ENCODE measurements at regions not wholly inside any gene's neighbourhood (a gene's known extent, or its start where the extent isn't known, plus 50 kb on each side); places are given as distances from the start of the nearest gene placed in this dataset.

- H2AFZ ChIP-seq (ENCODE audit: low read depth, low read length, poor library complexity, severe bottlenecking): no peak overlapping the region
- ATAC-seq (no peak), DNase-seq (ENCODE audit: low read depth, low spot score) (no peak)
- H3K4me1 ChIP-seq (ENCODE audit: control insufficient read depth in 1 of 2, insufficient read depth in 2 of 2, low read length in 2 of 2): no peaks in the 10 kb centered on the region
- H3K9ac ChIP-seq (ENCODE audit: low read length): no peak overlapping the region
- no peaks in the 10 kb centered on the region for H3K27me3 ChIP-seq (ENCODE audit: insufficient read depth, low read length)
- no peaks in the 10 kb centered on the region for H3K36me3 ChIP-seq (ENCODE audit: control insufficient read depth in 1 of 2, insufficient read depth in 2 of 2, low read length in 2 of 2)
- CTCF ChIA-PET: no interaction called here
- no peaks in the 10 kb centered on the region for H4K20me1 ChIP-seq (ENCODE audit: insufficient read depth)
- intact Hi-C loops (cut with micrococcal nuclease): no loop called here
- TF ChIP-seq CBX3 (IDR thresholded peaks at IDR 0.05; ENCODE audit: low read depth): no peak
- TF ChIP-seq CEBPB (IDR thresholded peaks at IDR 0.05; ENCODE audit: low read depth): no peak
- TF ChIP-seq ZBTB33 (IDR thresholded peaks at IDR 0.05; ENCODE audit: extremely low read depth, insufficient replicate concordance, low read length): no peak
- TF ChIP-seq SRF (IDR thresholded peaks at IDR 0.05; ENCODE audit: low read depth): no peak
- no peak for TF ChIP-seq ZNF274 (IDR thresholded peaks at IDR 0.05; ENCODE audit: low read depth, low read length)
- no peak for TF ChIP-seq FOSL1 (IDR thresholded peaks at IDR 0.05; ENCODE audit: low read depth)
- TF ChIP-seq ZFX (IDR thresholded peaks at IDR 0.05): no peak
- TF ChIP-seq SIN3A (IDR thresholded peaks at IDR 0.05; ENCODE audit: low read depth): no peak
- no peak for TF ChIP-seq RAD21 (IDR thresholded peaks at IDR 0.05; ENCODE audit: low read depth)
- no peak for TF ChIP-seq SP1 (IDR thresholded peaks at IDR 0.05; ENCODE audit: low read depth)
- TF ChIP-seq EZH2 (IDR thresholded peaks at IDR 0.05): no peak
- TF ChIP-seq REST (IDR thresholded peaks at IDR 0.05; ENCODE audit: low read depth): no peak
- no peak for TF ChIP-seq ELF1 (IDR thresholded peaks at IDR 0.05; ENCODE audit: borderline replicate concordance, low read depth)
- no peak for TF ChIP-seq JUND (IDR thresholded peaks at IDR 0.05)
- TF ChIP-seq EGR1 (IDR thresholded peaks at IDR 0.05; ENCODE audit: low read depth): no peak
- no TSS peak for BruUV-seq (replicated peaks)
- H3K27ac ChIP-seq (ENCODE audit: low read depth, low read length): no peak overlapping the region
- H3K9me2 ChIP-seq (ENCODE audit: insufficient read depth): no peaks in the 10 kb centered on the region
- POLR2A ChIA-PET: no interaction called here
- H3K4me3 ChIP-seq (replicated peaks in 1 of 2; ENCODE audit: low read depth in 1 of 2, low read length in 2 of 2): no peak overlapping the region
- H3K79me2 ChIP-seq (ENCODE audit: insufficient read depth, low read length): no peaks in the 10 kb centered on the region
- RAD21 ChIA-PET (ENCODE audit: low non-redundant PET in 1 of 2, low total read pairs in 2 of 2, uncharacterized antibody in 2 of 2, unreplicated experiment in 2 of 2): no interaction called here
- no peaks in the 10 kb centered on the region for H3K9me3 ChIP-seq (ENCODE audit: control insufficient read depth in 1 of 2, insufficient read depth in 1 of 2, low read depth in 1 of 2, low read length in 2 of 2)
- H3K4me2 ChIP-seq (ENCODE audit: low read length): no peak overlapping the region
These were observed 97.2 kb downstream of the TMEM18 start for GRCh38 chr2:579961-580360.

Data from HCT116 (cell line).